Loucy (cell line): ENCODE measurements at regions not wholly inside any gene's neighbourhood (a gene's known extent, or its start where the extent isn't known, plus 50 kb on each side); places are given as distances from the start of the nearest gene placed in this dataset.
"Not testable (repeated sequence)": the region's sequence is repeated elsewhere in the genome, so short reads cannot be mapped to it uniquely, and the experiment has no call there.

Source experiments
- H2AFZ ChIP-seq: fragments of 200-600 bp; sonication (generic); 2 replicates; pipeline ENCODE4 v1.6.0; 2016; ENCODE audit warnings: antibody characterized with exemption, mild to moderate bottlenecking, low read length, moderate library complexity
- H3F3A ChIP-seq: fragments of 200-600 bp; 2 replicates; pipeline ENCODE4 v1.6.0; 2016; ENCODE audit warnings: antibody characterized with exemption, low read depth, mild to moderate bottlenecking
- H3K27me3 ChIP-seq: fragments of 200-600 bp; sonication (generic); 2 replicates; pipeline ENCODE4 v1.6.1; 2014; ENCODE audit warnings: low read length, mild to moderate bottlenecking; ENCODE audit not compliant: insufficient read depth, poor library complexity, severe bottlenecking
- H3K36me3 ChIP-seq: fragments of 200-600 bp; sonication (generic); 2 replicates; pipeline ENCODE4 v1.6.1; 2016; ENCODE audit warnings: low read length; ENCODE audit not compliant: insufficient read depth
- H3K4me1 ChIP-seq: fragments of 200-600 bp; sonication (generic); 2 replicates; pipeline ENCODE4 v1.5.1; 2014; ENCODE audit warnings: low read length, mild to moderate bottlenecking; ENCODE audit not compliant: insufficient read depth, poor library complexity, severe bottlenecking
- H3K4me2 ChIP-seq: fragments of 200-600 bp; sonication (generic); 2 replicates; pipeline ENCODE4 v1.6.0; 2014; ENCODE audit warnings: antibody characterized with exemption, low read length, low read depth, mild to moderate bottlenecking; ENCODE audit not compliant: poor library complexity, severe bottlenecking
- H3K4me3 ChIP-seq: fragments of 200-600 bp; sonication (generic); 2 replicates; pipeline ENCODE4 v1.5.1; 2014; ENCODE audit warnings: low read length, mild to moderate bottlenecking, mixed read lengths; ENCODE audit not compliant: poor library complexity, severe bottlenecking
- H3K79me2 ChIP-seq: fragments of 200-600 bp; sonication (generic); 2 replicates; pipeline ENCODE4 v1.6.1; 2014; ENCODE audit warnings: low read length; ENCODE audit not compliant: insufficient read depth
- H3K9ac ChIP-seq: fragments of 200-600 bp; sonication (generic); 2 replicates; pipeline ENCODE4 v1.6.0; 2014; ENCODE audit warnings: mild to moderate bottlenecking, low read depth, low read length, moderate library complexity; ENCODE audit not compliant: poor library complexity, severe bottlenecking
- H3K9me2 ChIP-seq: fragments of 200-600 bp; sonication (generic); replicated peaks from 2 replicates; pipeline ENCODE4 v1.6.1; 2016; ENCODE audit warnings: low read depth, low read length, mixed read lengths
- H3K9me3 ChIP-seq: fragments of 200-600 bp; sonication (generic); 2 replicates; pipeline ENCODE4 v1.6.1; 2014; ENCODE audit warnings: mild to moderate bottlenecking, antibody characterized with exemption, low read length, low read depth; ENCODE audit not compliant: insufficient read depth
- H4K20me1 ChIP-seq: fragments of 200-600 bp; sonication (generic); 2 replicates; pipeline ENCODE4 v1.6.0; 2014; ENCODE audit warnings: antibody characterized with exemption, low read length, mild to moderate bottlenecking; ENCODE audit not compliant: insufficient read depth, poor library complexity, severe bottlenecking
- EZH2phosphoT487 ChIP-seq: fragments of 200-600 bp; IDR thresholded peaks from 2 replicates; pipeline ENCODE4 v1.6.1; 2018; ENCODE audit warnings: antibody characterized with exemption, mild to moderate bottlenecking, moderate library complexity, borderline replicate concordance
- TF ChIP-seq, protein P1 (sequence below): fragments of 200-600 bp; sonication (generic); conservative IDR thresholded peaks from 2 replicates; pipeline ENCODE4 v1.5.1; 2014; ENCODE audit warnings: mild to moderate bottlenecking, antibody characterized with exemption, low read length

DNA sequence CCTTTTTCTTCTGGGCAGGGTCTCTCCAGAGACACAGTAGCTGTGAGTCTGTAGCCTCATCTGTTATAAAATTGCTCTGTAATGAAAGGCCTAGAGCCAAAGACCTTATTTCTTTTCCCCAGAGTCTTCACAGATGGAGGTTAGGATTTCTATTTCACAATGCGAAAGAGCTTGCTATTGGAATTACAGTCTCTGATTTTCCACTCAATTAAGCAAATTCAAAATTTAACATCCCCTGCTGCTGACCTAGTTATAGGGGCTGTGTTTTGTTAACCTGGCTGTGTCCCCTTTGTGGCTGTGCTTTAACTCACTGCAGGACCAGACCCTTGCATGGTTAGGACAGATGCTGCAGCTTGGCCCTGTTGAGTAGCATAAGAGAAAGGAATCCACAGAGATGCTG, 190.3 kb upstream of the NMUR2 start:
- TF ChIP-seq, protein P1, sequence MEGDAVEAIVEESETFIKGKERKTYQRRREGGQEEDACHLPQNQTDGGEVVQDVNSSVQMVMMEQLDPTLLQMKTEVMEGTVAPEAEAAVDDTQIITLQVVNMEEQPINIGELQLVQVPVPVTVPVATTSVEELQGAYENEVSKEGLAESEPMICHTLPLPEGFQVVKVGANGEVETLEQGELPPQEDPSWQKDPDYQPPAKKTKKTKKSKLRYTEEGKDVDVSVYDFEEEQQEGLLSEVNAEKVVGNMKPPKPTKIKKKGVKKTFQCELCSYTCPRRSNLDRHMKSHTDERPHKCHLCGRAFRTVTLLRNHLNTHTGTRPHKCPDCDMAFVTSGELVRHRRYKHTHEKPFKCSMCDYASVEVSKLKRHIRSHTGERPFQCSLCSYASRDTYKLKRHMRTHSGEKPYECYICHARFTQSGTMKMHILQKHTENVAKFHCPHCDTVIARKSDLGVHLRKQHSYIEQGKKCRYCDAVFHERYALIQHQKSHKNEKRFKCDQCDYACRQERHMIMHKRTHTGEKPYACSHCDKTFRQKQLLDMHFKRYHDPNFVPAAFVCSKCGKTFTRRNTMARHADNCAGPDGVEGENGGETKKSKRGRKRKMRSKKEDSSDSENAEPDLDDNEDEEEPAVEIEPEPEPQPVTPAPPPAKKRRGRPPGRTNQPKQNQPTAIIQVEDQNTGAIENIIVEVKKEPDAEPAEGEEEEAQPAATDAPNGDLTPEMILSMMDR: no peak
- no peak for TF ChIP-seq EZH2phosphoT487
- no peaks in the 10 kb centered on the region for H3K9me3 ChIP-seq

DNA sequence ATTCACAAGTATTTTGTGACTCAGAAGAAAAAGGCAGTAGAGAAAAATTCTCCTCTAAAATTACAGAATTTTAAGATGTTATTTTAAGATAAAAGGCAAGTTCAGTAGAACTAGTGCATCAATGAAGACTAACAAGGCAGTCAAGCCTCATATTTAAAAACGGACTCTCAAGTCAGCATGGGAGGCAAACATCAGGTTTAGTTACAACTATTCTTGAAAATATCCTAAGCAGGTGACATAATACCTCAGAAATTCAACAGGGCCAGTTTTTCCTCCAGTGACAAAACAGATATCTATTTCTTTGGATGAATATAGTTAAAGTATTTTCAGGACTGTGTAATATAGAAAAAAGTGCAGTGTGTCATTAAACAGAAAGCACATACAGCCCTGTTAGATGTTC, 194.0 kb upstream of the NMUR2 start:
- no peaks in the 10 kb centered on the region for H3K9me3 ChIP-seq
- TF ChIP-seq, protein P1: no peak
- no peak for TF ChIP-seq EZH2phosphoT487

More for the DNA sequence above, 190.3 kb upstream of the NMUR2 start:
- Histone ChIP-seq H3K4me1 (no peaks in the 10 kb centered on the region), H3K4me3 (no peak overlapping the region), H3K4me2 (no peak overlapping the region), H3K9ac (no peak overlapping the region), H3K79me2 (no peaks in the 10 kb centered on the region), H2AFZ (no peak overlapping the region), H3F3A (no peaks in the 10 kb centered on the region), H3K36me3 (no peaks in the 10 kb centered on the region), H3K27me3 (no peaks in the 10 kb centered on the region), H3K9me2 (no peaks in the 10 kb centered on the region), H4K20me1 (no peaks in the 10 kb centered on the region)

DNA sequence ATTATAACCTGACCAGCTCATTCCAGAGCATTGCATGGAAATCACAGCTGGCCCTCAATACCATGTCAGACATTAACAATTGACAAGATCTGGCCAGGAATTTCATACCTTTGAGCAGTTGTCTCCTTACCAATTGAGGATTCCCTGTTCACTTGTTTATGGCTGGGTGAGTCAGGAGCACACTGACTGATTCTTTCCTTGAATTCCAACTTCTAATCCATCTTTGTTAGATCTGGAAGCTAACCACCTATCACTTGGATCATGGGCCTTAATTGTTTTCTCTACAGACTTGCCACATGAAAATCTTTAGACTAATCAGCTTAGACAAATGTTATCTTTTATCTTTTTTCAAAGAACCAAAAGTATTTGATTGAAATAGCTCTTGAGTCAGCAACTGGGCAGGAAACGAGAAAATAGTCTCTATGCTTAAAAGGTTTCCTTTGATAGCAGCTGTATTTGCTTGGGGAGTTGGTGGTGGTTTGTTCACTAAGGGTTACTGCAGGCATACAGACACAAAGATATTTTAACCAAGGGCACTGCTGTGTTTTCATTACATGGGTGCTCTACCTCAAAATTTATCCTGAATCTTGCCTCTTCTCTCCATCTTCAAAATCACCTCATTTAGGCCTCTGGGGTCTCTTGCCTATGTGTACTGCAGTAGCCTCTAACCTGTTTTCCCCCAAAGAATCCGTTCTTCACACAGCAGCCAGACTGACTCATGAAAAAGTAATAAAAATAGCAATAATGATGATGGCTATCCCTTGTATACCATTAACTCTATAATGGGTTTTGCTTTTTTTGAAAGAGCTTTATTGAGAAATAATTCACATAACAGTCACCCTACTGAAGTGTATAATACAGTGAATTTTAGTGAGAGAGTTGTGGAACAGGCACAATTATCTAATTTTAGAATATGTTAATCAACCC, 197.0 kb upstream of the NMUR2 start:
- H4K20me1 ChIP-seq: no peaks in the 10 kb centered on the region
- no peak overlapping the region for H2AFZ ChIP-seq
- H3K4me1 ChIP-seq: no peaks in the 10 kb centered on the region
- no peak overlapping the region for H3K4me3 ChIP-seq
- no peaks in the 10 kb centered on the region for H3K9me2 ChIP-seq
- no peaks in the 10 kb centered on the region for H3K79me2 ChIP-seq
- H3K4me2 ChIP-seq: no peak overlapping the region
- no peaks in the 10 kb centered on the region for H3K36me3 ChIP-seq
- no peaks in the 10 kb centered on the region for H3K27me3 ChIP-seq
- no peaks in the 10 kb centered on the region for H3K9me3 ChIP-seq
- H3K9ac ChIP-seq: no peak overlapping the region
- no peaks in the 10 kb centered on the region for H3F3A ChIP-seq
- TF ChIP-seq, protein P1: no peak
- TF ChIP-seq EZH2phosphoT487: no peak

More for the DNA sequence above, 194.0 kb upstream of the NMUR2 start:
- H4K20me1 ChIP-seq: no peaks in the 10 kb centered on the region
- H3K79me2 ChIP-seq: no peaks in the 10 kb centered on the region
- no peak overlapping the region for H3K4me3 ChIP-seq
- no peaks in the 10 kb centered on the region for H3K4me1 ChIP-seq
- H3F3A ChIP-seq: no peaks in the 10 kb centered on the region
- no peak overlapping the region for H2AFZ ChIP-seq
- H3K4me2 ChIP-seq: no peak overlapping the region
- H3K9me2 ChIP-seq: no peaks in the 10 kb centered on the region
- H3K9ac ChIP-seq: no peak overlapping the region
- no peaks in the 10 kb centered on the region for H3K27me3 ChIP-seq
- H3K36me3 ChIP-seq: no peaks in the 10 kb centered on the region

DNA sequence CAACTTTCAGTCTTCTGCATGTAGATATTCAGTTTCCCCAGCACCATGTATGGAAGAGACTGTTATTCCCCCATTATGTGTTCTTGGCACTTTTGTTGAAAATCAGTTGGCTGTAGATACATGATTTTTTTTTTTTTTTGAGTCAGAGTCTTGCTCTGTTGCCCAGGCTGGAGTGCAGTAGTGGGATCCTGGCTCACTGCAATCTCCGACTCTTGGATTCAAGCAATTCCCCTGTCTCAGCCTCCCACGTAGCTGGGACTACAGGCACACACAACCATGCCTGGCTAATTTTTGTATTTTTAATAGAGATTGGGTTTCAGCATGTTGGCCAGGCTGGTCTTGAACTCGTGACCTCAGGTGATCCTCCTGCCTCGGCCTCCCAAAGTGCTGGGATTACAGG, 201.0 kb upstream of the NMUR2 start:
- not testable (repeated sequence) for H3K4me1 ChIP-seq, H3F3A ChIP-seq, H2AFZ ChIP-seq, H3K79me2 ChIP-seq, H3K9me3 ChIP-seq, H3K9ac ChIP-seq, H3K27me3 ChIP-seq, H4K20me1 ChIP-seq, H3K9me2 ChIP-seq, H3K4me3 ChIP-seq, H3K36me3 ChIP-seq, H3K4me2 ChIP-seq
